NB4 (cell line): ENCODE measurements at regions not wholly inside any gene's neighbourhood (a gene's known extent, or its start where the extent isn't known, plus 50 kb on each side); places are given as distances from the start of the nearest gene placed in this dataset.

ENCODE experiments used
- MAX ChIP-seq: IDR thresholded peaks from 2 replicates; pipeline ENCODE4 v1.6.1; 2011; ENCODE audit warnings: low read depth, low read length
- TF ChIP-seq, protein P1 (sequence below): IDR thresholded peaks from one replicate; pipeline ENCODE4 v1.5.1; 2012; ENCODE audit warnings: low read depth, low read length

- TF ChIP-seq MAX = no peak
- TF ChIP-seq, protein P1, sequence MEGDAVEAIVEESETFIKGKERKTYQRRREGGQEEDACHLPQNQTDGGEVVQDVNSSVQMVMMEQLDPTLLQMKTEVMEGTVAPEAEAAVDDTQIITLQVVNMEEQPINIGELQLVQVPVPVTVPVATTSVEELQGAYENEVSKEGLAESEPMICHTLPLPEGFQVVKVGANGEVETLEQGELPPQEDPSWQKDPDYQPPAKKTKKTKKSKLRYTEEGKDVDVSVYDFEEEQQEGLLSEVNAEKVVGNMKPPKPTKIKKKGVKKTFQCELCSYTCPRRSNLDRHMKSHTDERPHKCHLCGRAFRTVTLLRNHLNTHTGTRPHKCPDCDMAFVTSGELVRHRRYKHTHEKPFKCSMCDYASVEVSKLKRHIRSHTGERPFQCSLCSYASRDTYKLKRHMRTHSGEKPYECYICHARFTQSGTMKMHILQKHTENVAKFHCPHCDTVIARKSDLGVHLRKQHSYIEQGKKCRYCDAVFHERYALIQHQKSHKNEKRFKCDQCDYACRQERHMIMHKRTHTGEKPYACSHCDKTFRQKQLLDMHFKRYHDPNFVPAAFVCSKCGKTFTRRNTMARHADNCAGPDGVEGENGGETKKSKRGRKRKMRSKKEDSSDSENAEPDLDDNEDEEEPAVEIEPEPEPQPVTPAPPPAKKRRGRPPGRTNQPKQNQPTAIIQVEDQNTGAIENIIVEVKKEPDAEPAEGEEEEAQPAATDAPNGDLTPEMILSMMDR = no peak
Measured at GRCh38 chr2:3075316-3075990, 302.2 kb downstream of the EIPR1 start.
